ENCODE measurements at regions not wholly inside any gene's neighbourhood (a gene's known extent, or its start where the extent isn't known, plus 50 kb on each side); places are given as distances from the start of the nearest gene placed in this dataset.

DNA sequence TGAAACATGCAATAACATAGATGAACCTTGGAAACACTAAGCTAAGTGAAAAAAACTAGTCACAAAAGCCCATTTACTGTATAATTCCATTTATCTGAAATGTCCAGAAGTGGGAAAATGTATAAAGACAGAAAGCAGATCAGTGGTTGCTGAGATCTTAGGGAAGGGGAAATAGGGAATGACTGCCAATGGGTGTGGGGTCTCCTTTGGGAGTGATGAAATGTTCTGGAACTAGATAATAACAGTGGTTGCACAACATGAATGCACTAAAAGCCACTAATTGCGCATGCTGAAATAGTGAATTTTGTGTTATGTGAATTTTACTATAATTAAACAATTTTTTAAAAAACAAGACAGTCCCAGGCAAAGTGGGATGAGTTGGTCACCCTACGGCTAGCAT is 472.8 kb downstream of the CCDC171 start:
- DNase-seq (ENCODE audit: low read depth) = no peak

DNA sequence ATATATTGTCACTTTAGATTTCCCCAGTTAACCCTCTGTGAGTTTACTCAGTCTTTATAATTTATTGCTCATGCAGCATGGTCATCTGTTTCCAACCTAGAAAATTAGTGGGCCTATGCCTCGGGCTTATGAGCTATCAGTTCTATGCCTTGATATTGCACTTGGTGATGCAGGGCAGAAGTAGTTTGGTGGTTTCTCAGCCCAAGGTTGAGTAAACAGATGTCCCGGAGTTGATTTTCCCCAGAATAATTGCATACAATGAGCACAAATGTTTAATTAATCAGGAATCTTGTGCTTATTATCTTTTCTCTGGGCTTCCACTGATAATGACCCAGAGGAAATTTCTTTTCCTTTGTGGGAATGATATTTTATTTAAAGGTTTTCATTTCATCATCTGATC is 474.0 kb downstream of the CCDC171 start:
- no peak for DNase-seq (ENCODE audit: low read depth)

- no peak for DNase-seq (ENCODE audit: low read depth)
Measured at GRCh38 chr9:16028548-16028947, 475.7 kb downstream of the CCDC171 start.

DNA sequence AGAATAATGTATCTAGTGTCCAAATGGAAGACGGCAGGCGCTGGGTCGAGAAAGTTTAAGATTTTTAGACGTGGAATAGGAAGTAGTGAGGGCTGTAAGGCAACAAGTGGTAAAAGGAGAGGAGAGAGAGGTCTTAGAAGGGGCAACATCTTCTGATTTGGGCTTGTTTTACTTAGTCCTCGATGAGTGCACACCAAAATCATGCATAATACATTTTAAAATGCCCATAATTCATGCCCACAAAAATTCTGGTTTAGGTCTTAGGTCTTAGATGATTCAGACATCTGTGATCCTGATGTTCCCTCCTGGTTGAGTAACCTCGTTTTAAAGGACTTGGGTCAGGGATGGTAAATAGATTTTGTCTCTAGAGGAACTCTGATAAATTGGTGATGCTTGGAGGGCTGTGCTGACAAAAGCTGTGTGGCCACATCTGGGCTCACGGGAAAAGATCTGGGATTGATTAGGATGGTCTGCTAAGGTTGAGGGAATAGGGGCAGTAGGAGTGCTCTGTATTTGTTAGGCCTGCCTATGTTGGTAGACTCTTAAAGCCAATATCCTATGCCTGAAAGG is 476.3 kb downstream of the CCDC171 start:
- peak; percentile 76 for DNase-seq (ENCODE audit: low read depth)

GRCh38 chr9:16029796-16030363 is 477.0 kb downstream of the CCDC171 start:
- no peak for DNase-seq (ENCODE audit: low read depth)

- peak; percentile 64 for DNase-seq (ENCODE audit: low read depth)
Measured at GRCh38 chr9:16030528-16031185, 477.8 kb downstream of the CCDC171 start.

GRCh38 chr9:16031486-16031885 is 478.6 kb downstream of the CCDC171 start:
- DNase-seq (ENCODE audit: low read depth) = no peak

DNA sequence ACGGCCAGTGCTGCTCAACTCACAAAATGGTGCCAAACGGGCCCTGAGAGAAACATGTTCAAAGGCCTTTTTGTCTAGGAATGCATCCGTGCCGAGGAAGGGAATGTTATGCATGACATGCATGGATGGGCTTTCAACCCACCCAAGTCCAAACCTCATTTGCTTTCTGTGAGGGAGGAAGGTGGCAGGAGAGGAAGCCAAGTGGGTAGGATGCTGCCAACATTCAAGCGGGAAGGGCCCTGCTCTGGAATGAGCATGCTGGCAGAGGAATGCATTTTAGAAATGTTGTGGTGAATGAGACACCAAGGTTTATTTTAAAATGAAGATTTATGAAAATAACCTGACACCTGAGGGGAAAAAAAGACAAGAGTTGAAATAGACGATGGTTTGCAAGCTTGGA is 479.1 kb downstream of the CCDC171 start:
- DNase-seq (ENCODE audit: low read depth) = peak; percentile 64

DNA sequence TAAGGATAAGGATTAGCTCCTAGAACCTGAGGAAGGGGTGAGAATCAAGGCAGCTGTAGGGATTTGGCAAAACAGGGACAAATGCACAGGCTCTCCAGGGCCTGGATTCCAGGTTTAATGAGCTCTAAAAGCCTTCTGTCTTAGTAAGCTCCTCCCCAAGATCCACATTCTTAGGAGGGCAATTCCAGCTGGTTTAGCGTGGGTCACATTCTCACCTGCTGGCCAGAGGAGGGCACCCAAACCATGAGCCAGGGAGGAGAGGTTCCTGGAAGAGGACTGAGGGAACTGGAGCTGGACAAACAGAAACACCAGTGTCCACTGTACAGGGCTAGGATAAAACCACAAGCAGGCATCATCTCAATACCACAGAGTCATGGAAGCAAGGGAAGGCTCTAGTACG is 480.0 kb downstream of the CCDC171 start:
- peak; percentile 16 for DNase-seq (ENCODE audit: low read depth)

- DNase-seq (ENCODE audit: low read depth) = no peak
Measured at GRCh38 chr9:16033253-16033652, 480.4 kb downstream of the CCDC171 start.

GRCh38 chr9:16033921-16034691 is 481.3 kb downstream of the CCDC171 start:
- no peak for DNase-seq (ENCODE audit: low read depth)

- DNase-seq (ENCODE audit: low read depth) = no peak
Measured at GRCh38 chr9:16039218-16039987, 486.6 kb downstream of the CCDC171 start.

DNA sequence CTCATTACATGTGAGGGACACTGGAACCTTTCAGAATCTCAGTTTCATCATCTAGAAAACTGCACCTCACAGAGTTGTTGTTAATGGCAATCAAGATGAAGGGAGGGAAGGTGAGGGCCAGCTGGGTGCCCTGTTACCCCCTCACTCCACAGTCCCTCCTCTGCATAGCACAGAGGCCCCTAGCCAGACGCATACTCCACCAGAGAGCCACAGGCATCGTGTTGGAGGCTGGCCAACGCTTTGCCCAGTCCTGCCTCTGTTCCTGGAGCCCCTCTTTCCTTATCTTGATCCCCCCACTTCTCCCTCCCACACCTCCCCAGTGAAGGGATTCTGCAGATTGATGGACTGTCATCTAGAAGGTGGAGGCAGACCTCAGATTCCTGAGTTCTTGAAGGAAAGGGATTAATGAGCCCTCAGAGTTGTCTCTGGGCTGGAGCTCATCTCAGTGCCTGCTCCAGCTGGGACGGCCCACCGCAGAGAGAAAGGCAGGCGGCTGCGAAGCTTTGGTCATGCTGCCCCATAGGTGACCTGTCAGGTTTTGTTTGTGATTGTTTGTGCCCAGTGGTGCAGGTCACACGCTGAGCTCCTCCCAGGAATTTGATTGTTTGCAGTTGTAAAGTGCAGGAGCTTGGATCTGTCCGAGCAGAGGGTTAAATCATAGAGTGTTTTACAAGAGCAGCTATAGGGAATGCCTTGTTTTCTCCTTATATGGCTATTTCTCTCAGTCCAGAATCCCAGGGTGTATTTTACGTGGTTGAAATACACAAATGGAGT is 487.3 kb downstream of the CCDC171 start:
- no peak for DNase-seq (ENCODE audit: low read depth)

- peak; percentile 23 for DNase-seq (ENCODE audit: low read depth)
Measured at GRCh38 chr9:16043756-16044578, 491.1 kb downstream of the CCDC171 start.

- peak; percentile 52 for DNase-seq (ENCODE audit: low read depth)
Measured at GRCh38 chr9:16044579-16044881, 491.7 kb downstream of the CCDC171 start.

DNA sequence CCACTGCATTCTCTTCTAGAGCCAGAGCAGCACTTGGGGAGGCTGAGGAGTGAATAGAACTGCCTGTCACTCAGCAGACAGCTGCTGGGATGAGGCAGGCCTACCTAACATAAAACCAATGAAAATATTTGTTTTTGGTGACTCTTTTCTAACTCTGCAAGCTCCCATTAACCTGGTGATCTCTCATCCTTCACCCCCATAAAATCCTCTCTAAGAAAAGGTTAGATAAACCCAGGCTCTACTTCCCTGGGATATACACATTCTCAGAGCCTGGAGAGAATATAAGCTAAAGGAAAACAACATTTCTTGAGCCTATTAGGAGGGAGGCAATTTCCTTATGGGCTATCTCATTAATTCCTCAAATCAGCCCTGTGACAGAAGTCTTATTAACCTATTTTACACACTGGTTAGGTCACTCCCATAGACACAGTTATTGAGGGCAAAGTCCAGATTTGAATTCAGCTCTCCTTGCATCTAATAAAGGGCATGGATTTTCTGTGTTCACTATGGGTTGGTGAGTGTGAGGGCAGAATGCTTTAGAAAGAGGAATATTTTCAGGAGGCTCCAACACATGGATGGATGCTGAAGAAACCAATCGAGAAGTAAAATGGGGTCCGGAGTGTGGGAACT is 492.9 kb downstream of the CCDC171 start:
- DNase-seq (ENCODE audit: low read depth) = no peak

DNA sequence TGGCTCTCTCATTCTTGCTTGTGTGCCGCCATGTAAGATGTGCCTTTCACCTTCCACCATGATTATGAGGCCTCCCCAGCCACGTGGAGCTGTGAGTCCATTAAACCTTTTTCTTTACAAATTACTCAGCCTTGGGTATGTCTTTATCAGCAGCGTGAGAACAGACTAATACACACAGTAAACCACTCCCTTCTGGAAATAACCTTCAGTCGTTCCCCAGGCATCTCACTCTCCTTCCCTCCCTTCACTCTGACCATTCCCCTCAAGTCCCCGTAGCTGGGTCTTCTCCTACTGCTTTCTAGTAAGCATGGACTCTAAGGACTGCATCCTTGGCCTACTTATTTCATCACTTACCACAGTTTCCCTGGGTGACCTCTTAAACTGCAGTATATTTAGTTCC is 493.9 kb downstream of the CCDC171 start:
- DNase-seq (ENCODE audit: low read depth) = no peak

GRCh38 chr9:16048129-16048528 is 495.3 kb downstream of the CCDC171 start:
- DNase-seq (ENCODE audit: low read depth) = no peak

- DNase-seq (ENCODE audit: low read depth) = no peak
Measured at GRCh38 chr9:16052146-16052545, 499.3 kb downstream of the CCDC171 start.
